ENCODE measurements at regions not wholly inside any gene's neighbourhood (a gene's known extent, or its start where the extent isn't known, plus 50 kb on each side); places are given as distances from the start of the nearest gene placed in this dataset.

- TF ChIP-seq TCF12 (IDR thresholded peaks at IDR 0.05; ENCODE audit: low read depth) (no peak), CREB1 (IDR thresholded peaks at IDR 0.05; ENCODE audit: low read depth) (no peak), CEBPB (IDR thresholded peaks at IDR 0.05) (no peak), TEAD4 (IDR thresholded peaks at IDR 0.05) (no peak), MAX (IDR thresholded peaks at IDR 0.05) (no peak), EGR1 (IDR thresholded peaks at IDR 0.05) (no peak), NFIC (IDR thresholded peaks at IDR 0.05) (no peak), RAD21 (IDR thresholded peaks at IDR 0.05; ENCODE audit: low read depth) (no peak), EP300 (IDR thresholded peaks at IDR 0.05; ENCODE audit: borderline replicate concordance) (no peak), REST (IDR thresholded peaks at IDR 0.05; ENCODE audit: low read depth) (no peak), FOXM1 (IDR thresholded peaks at IDR 0.05; ENCODE audit: borderline replicate concordance, low read depth) (no peak), YY1 (IDR thresholded peaks at IDR 0.05; ENCODE audit: low read depth) (no peak)
Observed at GRCh38 chr7:10429031-10429430, 544.6 kb upstream of the PHF14 start.

GRCh38 chr7:10429511-10429910, 544.2 kb upstream of the PHF14 start:
- TF ChIP-seq TEAD4 (IDR thresholded peaks at IDR 0.05) (no peak), REST (IDR thresholded peaks at IDR 0.05; ENCODE audit: low read depth) (no peak), TAF1 (IDR thresholded peaks at IDR 0.05; ENCODE audit: low read depth) (no peak), NFIC (IDR thresholded peaks at IDR 0.05) (no peak), RAD21 (IDR thresholded peaks at IDR 0.05; ENCODE audit: low read depth) (no peak), MAX (IDR thresholded peaks at IDR 0.05) (no peak), YY1 (IDR thresholded peaks at IDR 0.05; ENCODE audit: low read depth) (no peak), CEBPB (IDR thresholded peaks at IDR 0.05) (no peak), EGR1 (IDR thresholded peaks at IDR 0.05) (no peak), USF1 (IDR thresholded peaks at IDR 0.05) (no peak), EP300 (IDR thresholded peaks at IDR 0.05; ENCODE audit: borderline replicate concordance) (no peak), FOXM1 (IDR thresholded peaks at IDR 0.05; ENCODE audit: borderline replicate concordance, low read depth) (no peak), TCF12 (IDR thresholded peaks at IDR 0.05; ENCODE audit: low read depth) (no peak), CREB1 (IDR thresholded peaks at IDR 0.05; ENCODE audit: low read depth) (no peak), ZBTB7A (IDR thresholded peaks at IDR 0.05; ENCODE audit: low read depth) (no peak)

- TF ChIP-seq CEBPB (IDR thresholded peaks at IDR 0.05) (no peak), TCF12 (IDR thresholded peaks at IDR 0.05; ENCODE audit: low read depth) (no peak), USF1 (IDR thresholded peaks at IDR 0.05) (no peak), MAX (IDR thresholded peaks at IDR 0.05) (no peak), YY1 (IDR thresholded peaks at IDR 0.05; ENCODE audit: low read depth) (no peak), TAF1 (IDR thresholded peaks at IDR 0.05; ENCODE audit: low read depth) (no peak), RAD21 (IDR thresholded peaks at IDR 0.05; ENCODE audit: low read depth) (no peak), ZBTB7A (IDR thresholded peaks at IDR 0.05; ENCODE audit: low read depth) (no peak), REST (IDR thresholded peaks at IDR 0.05; ENCODE audit: low read depth) (no peak), EGR1 (IDR thresholded peaks at IDR 0.05) (no peak)
Observed at GRCh38 chr7:10436302-10436701, 537.4 kb upstream of the PHF14 start.

GRCh38 chr7:10439027-10439426, 534.6 kb upstream of the PHF14 start:
- TF ChIP-seq REST (IDR thresholded peaks at IDR 0.05; ENCODE audit: low read depth): no peak
- no peak for TF ChIP-seq RAD21 (IDR thresholded peaks at IDR 0.05; ENCODE audit: low read depth)
- TF ChIP-seq CEBPB (IDR thresholded peaks at IDR 0.05): no peak
- TF ChIP-seq MAX (IDR thresholded peaks at IDR 0.05): no peak
- no peak for TF ChIP-seq FOXM1 (IDR thresholded peaks at IDR 0.05; ENCODE audit: borderline replicate concordance, low read depth)
- TF ChIP-seq TCF12 (IDR thresholded peaks at IDR 0.05; ENCODE audit: low read depth): no peak
- TF ChIP-seq NFIC (IDR thresholded peaks at IDR 0.05): no peak

All from Ishikawa (cell line).